K562 (cell line): ENCODE measurements at regions not wholly inside any gene's neighbourhood (a gene's known extent, or its start where the extent isn't known, plus 50 kb on each side); places are given as distances from the start of the nearest gene placed in this dataset.

Experiments
- ATAC-seq: fragments of 200-7000 bp; cut with Tn5 transposase; 3 replicates; pipeline ENCODE4 v1.9.1; 2020; ENCODE audit warnings: moderate library complexity
- BruUV-seq: library from RNA; stranded (reverse); fragments of 400-500 nt; replicated peaks from 2 replicates; lab custom pipeline; 2021; lab: Mats Ljungman, UMichigan
- CTCF ChIA-PET: fragments of 300-600 bp; formaldehyde crosslinking; extraction: SDS; loops from one replicate; lab custom pipeline; 2021; ENCODE audit warnings: low intra/inter-chr PET ratio; lab: Yijun Ruan, JAX
- POLR2A ChIA-PET: fragments of 300-600, 350-650 bp; sonication (Branson Sonifier 250); formaldehyde crosslinking; extraction: SDS; loops from one replicate; lab custom pipeline; 2021; ENCODE audit warnings: antibody characterized with exemption, inconsistent platforms; lab: Yijun Ruan, JAX
- DNase-seq, 4 experiments: peaks; one replicate each; pipeline versions ENCODE4 v3.0.0 to v3.0.0-alpha.2; 2011 to 2018; ENCODE audit warnings: low spot score in 3 of 4, mixed read lengths in 3 of 4; ENCODE audit errors: extremely low read depth in 1 of 4
- FAIRE-seq: peaks from 2 replicates; lab custom pipeline; 2011; peaks lifted over from hg19 to GRCh38; lab: Jason Lieb, UNC
- H2AFZ ChIP-seq: 2 replicates; pipeline ENCODE4 v1.6.0; 2011; ENCODE audit warnings: low read depth, low read length, control low read depth, inconsistent platforms
- H3K27ac ChIP-seq: fragments of 200-600 bp; 3 replicates; pipeline ENCODE4 v1.8.0; 2011; ENCODE audit warnings: low read depth, mild to moderate bottlenecking, control low read depth, inconsistent platforms, low read length, moderate library complexity, mixed read lengths; ENCODE audit errors: extremely low read depth
- H3K27me3 ChIP-seq, 2 experiments: fragments of 300-600 bp in 1 of 2; 2 replicates in 1 of 2; 3 replicates in 1 of 2; pipeline versions ENCODE4 v1.6.0 to v1.8.0; 2011; ENCODE audit warnings: inconsistent platforms in 2 of 2, low read length in 2 of 2, mild to moderate bottlenecking in 1 of 2, mixed read lengths in 1 of 2, moderate library complexity in 1 of 2; ENCODE audit not compliant: control insufficient read depth in 2 of 2, insufficient read depth in 2 of 2
- H3K36me3 ChIP-seq: fragments of 300-600 bp; 3 replicates; pipeline ENCODE4 v1.8.0; 2011; ENCODE audit warnings: mild to moderate bottlenecking, low read length, inconsistent platforms; ENCODE audit not compliant: control insufficient read depth, insufficient read depth
- H3K4me1 ChIP-seq, 2 experiments: fragments of 200-600 bp in 1 of 2; replicated peaks in 1 of 2; 2 replicates in 1 of 2; 3 replicates in 1 of 2; pipeline versions ENCODE4 v1.5.1 to v1.8.0; 2011; ENCODE audit warnings: inconsistent platforms in 2 of 2, low read length in 2 of 2, mild to moderate bottlenecking in 1 of 2, mixed read lengths in 1 of 2, moderate library complexity in 1 of 2; ENCODE audit not compliant: control insufficient read depth in 2 of 2, insufficient read depth in 2 of 2
- H3K4me2 ChIP-seq: 2 replicates; pipeline ENCODE4 v1.6.1; 2011; ENCODE audit warnings: low read length, control low read depth, inconsistent platforms, mixed read lengths; ENCODE audit not compliant: insufficient read depth
- H3K4me3 ChIP-seq: fragments of 200-600 bp; sonication (generic), shearing (Covaris generic); 2 replicates; pipeline ENCODE4 v1.5.1; 2016; ENCODE audit warnings: control low read depth, inconsistent platforms
- H3K79me2 ChIP-seq: fragments of 200-600 bp; 3 replicates; pipeline ENCODE4 v1.8.0; 2011; ENCODE audit warnings: low read length, inconsistent platforms; ENCODE audit not compliant: control insufficient read depth, insufficient read depth
- H3K9ac ChIP-seq, 2 experiments: 2 replicates each; pipeline versions ENCODE4 v1.6.0 to v1.6.1; 2011; ENCODE audit warnings: low read depth in 2 of 2, low read length in 2 of 2, control low read depth in 1 of 2, inconsistent platforms in 1 of 2, mild to moderate bottlenecking in 1 of 2, mixed read lengths in 1 of 2; ENCODE audit not compliant: insufficient read depth in 1 of 2
- H3K9me1 ChIP-seq: one replicate; pipeline ENCODE4 v1.6.0; 2011; ENCODE audit warnings: inconsistent platforms, mild to moderate bottlenecking, low read length, moderate library complexity; ENCODE audit not compliant: control insufficient read depth, insufficient read depth
- H3K9me3 ChIP-seq: replicated peaks from 2 replicates; pipeline ENCODE4 v1.5.1; 2011; ENCODE audit warnings: low read depth, low read length, inconsistent platforms; ENCODE audit not compliant: control insufficient read depth, insufficient read depth
- H4K20me1 ChIP-seq: replicated peaks from 2 replicates; pipeline ENCODE4 v1.6.1; 2011; ENCODE audit warnings: low read length, inconsistent platforms, mixed read lengths; ENCODE audit not compliant: control insufficient read depth, insufficient read depth
- CAMTA2 ChIP-seq: fragments of 250-450 bp; sonication (Bioruptor Pico); conservative IDR thresholded peaks from 2 replicates; pipeline ENCODE4 v1.5.1; 2022
- CREM ChIP-seq: IDR thresholded peaks from 2 replicates; pipeline ENCODE4 v1.6.1; 2014; ENCODE audit warnings: antibody characterized with exemption, low read depth
- MTA2 ChIP-seq: fragments of 450-650 bp; IDR thresholded peaks from 2 replicates; pipeline ENCODE4 v1.6.1; 2016; ENCODE audit warnings: low read depth
- NBN ChIP-seq: fragments of 450-650 bp; IDR thresholded peaks from 2 replicates; pipeline ENCODE4 v1.6.1; 2016; ENCODE audit warnings: low read depth, mild to moderate bottlenecking
- RBFOX2 ChIP-seq: fragments of 200-400 bp; formaldehyde crosslinking; IDR thresholded peaks from 2 replicates; pipeline ENCODE4 v1.6.1; 2017; ENCODE audit warnings: low read depth, mild to moderate bottlenecking, low read length, moderate library complexity
- RBM39 ChIP-seq: fragments of 200-400 bp; formaldehyde crosslinking; optimal IDR thresholded peaks from 2 replicates; pipeline ENCODE3; 2018; ENCODE audit warnings: low read depth, low read length
- ZHX1 ChIP-seq: fragments of 150-350 bp; conservative IDR thresholded peaks from 2 replicates; pipeline ENCODE4 v1.6.1; 2014; ENCODE audit warnings: low read length
- ZKSCAN3 ChIP-seq: fragments of 250-450 bp; sonication (Bioruptor Pico); IDR thresholded peaks from 2 replicates; pipeline ENCODE4 v1.4.0; 2020
- ZNF589 ChIP-seq: fragments of 200-800 bp; sonication (Bioruptor generic); IDR thresholded peaks from 2 replicates; pipeline ENCODE4 v1.6.1; 2016; ENCODE audit warnings: low read depth, missing genetic modification characterization, missing compliant biosample characterization
- ZSCAN32 ChIP-seq: fragments of 450-650 bp; formaldehyde crosslinking; IDR thresholded peaks from 2 replicates; pipeline ENCODE4 v1.4.0; 2020; ENCODE audit warnings: mild to moderate bottlenecking, moderate library complexity
- WGBS: fragments of 100-300 bp; shearing (Covaris generic); methylation state at CpG from one replicate; pipeline ENCODE4 v1.1.6; 2016; ENCODE audit warnings: low coverage, mixed read lengths; ENCODE audit not compliant: insufficient coverage; ENCODE audit errors: missing lambda C conversion rate; 5-methylcytosine and 5-hydroxymethylcytosine counted together
- in situ Hi-C: fragments of 300-500 bp; cut with MboI; formaldehyde crosslinking; loops from 4 replicates; pipeline ENCODE4 v1.15.0; 2018; ENCODE audit warnings: inconsistent platforms, mixed read lengths
- intact Hi-C: fragments of 100-400 bp; cut with micrococcal nuclease; formaldehyde crosslinking; loops from 2 replicates; pipeline ENCODE4 v1.14.2; 2022
- TF ChIP-seq, protein P1 (sequence below): fragments of 450-650 bp; IDR thresholded peaks from 2 replicates; pipeline ENCODE4 v1.6.1; 2016; ENCODE audit warnings: antibody characterized with exemption

GRCh38 chr3:31035681-31036080, 141.2 kb upstream of the GADL1 start:
- intact Hi-C loops (no loop called here), in situ Hi-C loops (no loop called here)
- Histone ChIP-seq H3K4me2 (no peak overlapping the region), H3K4me3 (no peak overlapping the region), H3K36me3 (no peaks in the 10 kb centered on the region), H3K79me2 (no peaks in the 10 kb centered on the region), H3K9ac (no peak overlapping the region), H3K9me3 (no peaks in the 10 kb centered on the region; the same call in 1 of the 2 replicates), H3K9me1 (no peaks in the 10 kb centered on the region), H2AFZ (no peak overlapping the region), H3K27ac (no peak overlapping the region), H3K4me1 (no peaks in the 10 kb centered on the region), H3K27me3 (no peaks in the 10 kb centered on the region), H4K20me1 (no peaks in the 10 kb centered on the region)
- CTCF ChIA-PET = no interaction called here
- no peak for DNase-seq
- POLR2A ChIA-PET = interaction anchor here (0.6 kb wide), 1 partner anchor 144 kb away, joined by 4 read pairs; no protein-coding TSS in a partner anchor
- no peak for FAIRE-seq
- BruUV-seq = no TSS peak
- no peak for ATAC-seq
- TF ChIP-seq, protein P1, sequence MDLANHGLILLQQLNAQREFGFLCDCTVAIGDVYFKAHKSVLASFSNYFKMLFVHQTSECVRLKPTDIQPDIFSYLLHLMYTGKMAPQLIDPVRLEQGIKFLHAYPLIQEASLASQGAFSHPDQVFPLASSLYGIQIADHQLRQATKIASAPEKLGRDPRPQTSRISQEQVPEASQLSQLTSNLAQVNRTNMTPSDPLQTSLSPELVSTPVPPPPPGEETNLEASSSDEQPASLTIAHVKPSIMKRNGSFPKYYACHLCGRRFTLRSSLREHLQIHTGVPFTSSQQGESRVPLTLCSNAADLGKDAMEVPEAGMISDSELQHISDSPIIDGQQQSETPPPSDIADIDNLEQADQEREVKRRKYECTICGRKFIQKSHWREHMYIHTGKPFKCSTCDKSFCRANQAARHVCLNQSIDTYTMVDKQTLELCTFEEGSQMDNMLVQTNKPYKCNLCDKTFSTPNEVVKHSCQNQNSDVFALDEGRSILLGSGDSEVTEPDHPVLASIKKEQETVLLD = no peak
- no peak for TF ChIP-seq RBM39
- no peak for TF ChIP-seq ZNF589 (CRISPR knock-in tag)
- no peak for TF ChIP-seq RBFOX2
- no peak for TF ChIP-seq ZKSCAN3 (CRISPR knock-in tag)
- no peak for TF ChIP-seq ZSCAN32
- TF ChIP-seq ZHX1 = no peak
- no peak for TF ChIP-seq CAMTA2 (CRISPR knock-in tag)
- no peak for TF ChIP-seq CREM
- no peak for TF ChIP-seq MTA2
- no peak for TF ChIP-seq NBN
- WGBS = 0% methylated on average over 1 of the region's 1 CpG
